Panc1 (cell line): ENCODE measurements at regions not wholly inside any gene's neighbourhood (a gene's known extent, or its start where the extent isn't known, plus 50 kb on each side); places are given as distances from the start of the nearest gene placed in this dataset.

Experiments used
- CTCF ChIP-seq: fragments of 450-650 bp; IDR thresholded peaks from 2 replicates; pipeline ENCODE4 v1.5.1; 2017; ENCODE audit warnings: mild to moderate bottlenecking
- POLR2AphosphoS5 ChIP-seq: IDR thresholded peaks from 2 replicates; pipeline ENCODE4 v1.6.1; 2012; ENCODE audit warnings: mild to moderate bottlenecking, low read depth, low read length, moderate library complexity
- REST ChIP-seq, 2 experiments: IDR thresholded peaks; 2 replicates each; pipeline ENCODE4 v1.6.1; 2011 to 2012; ENCODE audit warnings: low read depth in 2 of 2, control low read depth in 1 of 2, low read length in 1 of 2, mild to moderate bottlenecking in 1 of 2, moderate library complexity in 1 of 2; ENCODE audit not compliant: insufficient read depth in 1 of 2
- SIN3A ChIP-seq: IDR thresholded peaks from 2 replicates; pipeline ENCODE4 v1.6.1; 2012; ENCODE audit warnings: low read depth, mild to moderate bottlenecking, low read length, moderate library complexity, borderline replicate concordance; ENCODE audit not compliant: insufficient read depth
- TCF7L2 ChIP-seq: IDR thresholded peaks from 2 replicates; pipeline ENCODE4 v1.6.1; 2011; ENCODE audit warnings: mild to moderate bottlenecking, low read depth, low read length, inconsistent platforms

GRCh38 chr7:125326666-125327255, 397.1 kb upstream of the POT1 start:
- TF ChIP-seq CTCF (no peak), POLR2AphosphoS5 (no peak), REST (IDR thresholded peaks at IDR 0.05; ENCODE audit: insufficient read depth in 1 of 2, low read depth in 2 of 2, low read length in 1 of 2) (no peak), TCF7L2 (no peak), SIN3A (no peak)
